RWPE2 (cell line): ENCODE measurements at regions not wholly inside any gene's neighbourhood (a gene's known extent, or its start where the extent isn't known, plus 50 kb on each side); places are given as distances from the start of the nearest gene placed in this dataset.

Experiments used
- ATAC-seq: fragments of 200-7000 bp; cut with Tn5 transposase; 3 replicates; pipeline ENCODE4 v1.9.1; 2021; ENCODE audit warnings: low read depth
- DNase-seq: peaks from one replicate; pipeline ENCODE4 v3.0.0-alpha.2; 2020; ENCODE audit warnings: low spot score
- H3K27ac ChIP-seq: fragments of 450-650 bp; 2 replicates; pipeline ENCODE4 v1.5.1; 2017; ENCODE audit warnings: mild to moderate bottlenecking; ENCODE audit not compliant: poor library complexity, severe bottlenecking
- H3K27me3 ChIP-seq: fragments of 250-450 bp; sonication (Bioruptor Pico); 2 replicates; pipeline ENCODE4 v1.5.1; 2021; ENCODE audit warnings: mild to moderate bottlenecking, moderate library complexity; ENCODE audit not compliant: insufficient read depth, poor library complexity, severe bottlenecking
- H3K36me3 ChIP-seq: fragments of 250-450 bp; sonication (Bioruptor Pico); 2 replicates; pipeline ENCODE4 v1.5.1; 2020; ENCODE audit warnings: low read depth, mild to moderate bottlenecking, moderate library complexity
- H3K4me1 ChIP-seq: fragments of 250-450 bp; sonication (Bioruptor Pico); 2 replicates; pipeline ENCODE4 v1.5.1; 2021; ENCODE audit warnings: mild to moderate bottlenecking, moderate library complexity; ENCODE audit not compliant: insufficient read depth, poor library complexity, severe bottlenecking
- H3K4me3 ChIP-seq: fragments of 250-450 bp; sonication (Bioruptor Pico); 2 replicates; pipeline ENCODE4 v1.5.1; 2021; ENCODE audit warnings: mild to moderate bottlenecking, moderate library complexity; ENCODE audit not compliant: severe bottlenecking
- H3K9me3 ChIP-seq: fragments of 250-450 bp; sonication (Bioruptor Pico); 2 replicates; pipeline ENCODE4 v1.5.1; 2021; ENCODE audit warnings: mild to moderate bottlenecking, moderate library complexity; ENCODE audit not compliant: severe bottlenecking
- CTCF ChIP-seq: fragments of 450-650 bp; IDR thresholded peaks from one replicate; pipeline ENCODE4 v1.5.1; 2017; ENCODE audit warnings: mild to moderate bottlenecking, moderate library complexity; ENCODE audit not compliant: poor library complexity, severe bottlenecking

- ATAC-seq (no peak), DNase-seq (no peak)
- Histone ChIP-seq H3K27ac (no peak overlapping the region), H3K4me1 (no peaks in the 10 kb centered on the region), H3K36me3 (no peaks in the 10 kb centered on the region), H3K4me3 (no peak overlapping the region), H3K27me3 (no peaks in the 10 kb centered on the region), H3K9me3 (no peaks in the 10 kb centered on the region)
- no peak for TF ChIP-seq CTCF
These were observed 620.1 kb downstream of the AJAP1 start for GRCh38 chr1:5274527-5274926.

GRCh38 chr1:5273280-5274003, 619.0 kb downstream of the AJAP1 start:
- Histone ChIP-seq H3K9me3 (no peaks in the 10 kb centered on the region), H3K27me3 (no peaks in the 10 kb centered on the region), H3K4me1 (no peaks in the 10 kb centered on the region), H3K27ac (no peak overlapping the region), H3K36me3 (no peaks in the 10 kb centered on the region), H3K4me3 (no peak overlapping the region)
- no peak for DNase-seq
- no peak for TF ChIP-seq CTCF
- no peak for ATAC-seq

GRCh38 chr1:5272325-5272724, 617.9 kb downstream of the AJAP1 start:
- H3K9me3 ChIP-seq = no peaks in the 10 kb centered on the region
- ATAC-seq (no peak), DNase-seq (no peak)
- H3K4me1 ChIP-seq = no peaks in the 10 kb centered on the region
- no peaks in the 10 kb centered on the region for H3K36me3 ChIP-seq
- H3K27me3 ChIP-seq = no peaks in the 10 kb centered on the region
- TF ChIP-seq CTCF = no peak
- H3K27ac ChIP-seq = no peak overlapping the region
- no peak overlapping the region for H3K4me3 ChIP-seq

GRCh38 chr1:5271264-5271663, 616.9 kb downstream of the AJAP1 start:
- no peak for DNase-seq
- Histone ChIP-seq H3K27me3 (no peaks in the 10 kb centered on the region), H3K4me1 (no peaks in the 10 kb centered on the region), H3K4me3 (no peak overlapping the region), H3K9me3 (no peaks in the 10 kb centered on the region), H3K36me3 (no peaks in the 10 kb centered on the region), H3K27ac (no peak overlapping the region)
- ATAC-seq = no peak
- no peak for TF ChIP-seq CTCF

GRCh38 chr1:5269901-5270300, 615.5 kb downstream of the AJAP1 start:
- Histone ChIP-seq H3K4me3 (no peak overlapping the region), H3K27ac (no peak overlapping the region), H3K27me3 (no peaks in the 10 kb centered on the region), H3K36me3 (no peaks in the 10 kb centered on the region), H3K4me1 (no peaks in the 10 kb centered on the region), H3K9me3 (no peaks in the 10 kb centered on the region)
- DNase-seq (no peak), ATAC-seq (no peak)
- no peak for TF ChIP-seq CTCF
